IMR-90 (cell line): ENCODE measurements at regions not wholly inside any gene's neighbourhood (a gene's known extent, or its start where the extent isn't known, plus 50 kb on each side); places are given as distances from the start of the nearest gene placed in this dataset.

ENCODE experiments used
- ATAC-seq: fragments of 200-7000 bp; cut with Tn5 transposase; 2 replicates; pipeline ENCODE4 v1.9.1; 2020; ENCODE audit warnings: low read depth, mild to moderate bottlenecking, moderate library complexity
- BruUV-seq: library from RNA; stranded (reverse); fragments of 400-500 nt; replicated peaks from 2 replicates; lab custom pipeline; 2021; lab: Mats Ljungman, UMichigan
- CTCF ChIA-PET: fragments of 300-600 bp; formaldehyde crosslinking; extraction: SDS; loops from one replicate; lab custom pipeline; 2021; ENCODE audit warnings: antibody characterized with exemption; lab: Yijun Ruan, JAX
- POLR2A ChIA-PET: fragments of 300-600 bp; sonication (Branson Sonifier 250); formaldehyde crosslinking; loops from one replicate; lab custom pipeline; 2022; ENCODE audit warnings: antibody characterized with exemption; ENCODE audit not compliant: unreplicated experiment; lab: Charles Lee
- DNase-seq: peaks from one replicate; pipeline ENCODE4 v3.0.0; 2013
- H2AFZ ChIP-seq: replicated peaks from 2 replicates; pipeline ENCODE3; 2013; ENCODE audit warnings: low read length, mild to moderate bottlenecking; ENCODE audit not compliant: poor library complexity
- H2AK5ac ChIP-seq: 2 replicates; pipeline ENCODE4 v1.6.1; 2013; ENCODE audit warnings: low read depth, low read length, inconsistent platforms
- H2AK9ac ChIP-seq: replicated peaks from 2 replicates; pipeline ENCODE3; 2013; ENCODE audit warnings: mild to moderate bottlenecking, low read depth, low read length, moderate library complexity; ENCODE audit not compliant: poor library complexity
- H2BK120ac ChIP-seq: 2 replicates; pipeline ENCODE4 v1.6.1; 2013; ENCODE audit warnings: low read depth, low read length, inconsistent platforms
- H2BK15ac ChIP-seq: 3 replicates; pipeline ENCODE4 v1.6.1; 2013; ENCODE audit warnings: low read depth, low read length, inconsistent platforms
- H2BK20ac ChIP-seq: 2 replicates; pipeline ENCODE4 v1.6.1; 2013; ENCODE audit warnings: low read depth, mild to moderate bottlenecking, inconsistent platforms, low read length, moderate library complexity
- H2BK5ac ChIP-seq: 2 replicates; pipeline ENCODE4 v1.6.1; 2013; ENCODE audit warnings: mild to moderate bottlenecking, low read depth, low read length, inconsistent platforms; ENCODE audit not compliant: poor library complexity, severe bottlenecking
- H3K14ac ChIP-seq: replicated peaks from 2 replicates; pipeline ENCODE4 v1.6.1; 2013; ENCODE audit warnings: low read depth, low read length, inconsistent platforms
- H3K18ac ChIP-seq: 2 replicates; pipeline ENCODE4 v1.6.1; 2013; ENCODE audit warnings: low read depth, low read length, control low read depth
- H3K23ac ChIP-seq: 2 replicates; pipeline ENCODE4 v1.6.1; 2013; ENCODE audit warnings: low read depth, low read length, inconsistent platforms
- H3K27ac ChIP-seq: 2 replicates; pipeline ENCODE4 v1.5.1; 2013; ENCODE audit warnings: mild to moderate bottlenecking, control low read depth, low read length; ENCODE audit not compliant: insufficient read depth
- H3K27me3 ChIP-seq: 2 replicates; pipeline ENCODE4 v1.6.1; 2013; ENCODE audit warnings: low read length; ENCODE audit not compliant: control insufficient read depth, insufficient read depth
- H3K36me3 ChIP-seq: 2 replicates; pipeline ENCODE4 v1.6.1; 2013; ENCODE audit warnings: low read length, mixed read lengths; ENCODE audit not compliant: control insufficient read depth, insufficient read depth
- H3K4ac ChIP-seq: 2 replicates; pipeline ENCODE4 v1.6.1; 2013; ENCODE audit warnings: low read depth, low read length, inconsistent platforms
- H3K4me1 ChIP-seq: 2 replicates; pipeline ENCODE4 v1.6.1; 2013; ENCODE audit warnings: low read length, mixed read lengths; ENCODE audit not compliant: control insufficient read depth, insufficient read depth
- H3K4me2 ChIP-seq: 2 replicates; pipeline ENCODE4 v1.6.1; 2013; ENCODE audit warnings: low read depth, mild to moderate bottlenecking, control low read depth, low read length, moderate library complexity
- H3K4me3 ChIP-seq: 2 replicates; pipeline ENCODE4 v1.5.1; 2013; ENCODE audit warnings: low read depth, mild to moderate bottlenecking, control low read depth, low read length, moderate library complexity; ENCODE audit not compliant: insufficient read depth
- H3K56ac ChIP-seq: 2 replicates; pipeline ENCODE4 v1.6.1; 2013; ENCODE audit warnings: low read length, inconsistent platforms; ENCODE audit not compliant: insufficient read depth; ENCODE audit errors: extremely low read depth
- H3K79me1 ChIP-seq, 2 experiments: 2 replicates each; pipeline ENCODE4 v1.6.1; 2013; ENCODE audit warnings: low read length in 2 of 2, inconsistent platforms in 1 of 2, low read depth in 1 of 2
- H3K9ac ChIP-seq: 2 replicates; pipeline ENCODE4 v1.6.1; 2013; ENCODE audit warnings: low read depth, low read length, control low read depth
- H3K9me1 ChIP-seq: 2 replicates; pipeline ENCODE4 v1.6.1; 2013; ENCODE audit warnings: low read length, inconsistent platforms; ENCODE audit not compliant: insufficient read depth
- H3K9me3 ChIP-seq: 2 replicates; pipeline ENCODE4 v1.6.1; 2013; ENCODE audit warnings: low read length; ENCODE audit not compliant: control insufficient read depth, insufficient read depth
- H4K20me1 ChIP-seq: 2 replicates; pipeline ENCODE4 v1.6.1; 2013; ENCODE audit warnings: low read length, inconsistent platforms; ENCODE audit not compliant: insufficient read depth
- H4K5ac ChIP-seq: 2 replicates; pipeline ENCODE4 v1.6.1; 2013; ENCODE audit warnings: mild to moderate bottlenecking, low read depth, low read length, control low read depth
- H4K8ac ChIP-seq, 2 experiments: 2 replicates each; pipeline ENCODE4 v1.6.1; 2013; ENCODE audit warnings: low read depth in 2 of 2, low read length in 2 of 2, control low read depth in 1 of 2, inconsistent platforms in 1 of 2
- H4K91ac ChIP-seq: 2 replicates; pipeline ENCODE4 v1.6.1; 2013; ENCODE audit warnings: low read depth, low read length, inconsistent platforms; ENCODE audit not compliant: insufficient read depth
- BHLHE40 ChIP-seq: fragments of 150-350 bp; IDR thresholded peaks from 2 replicates; pipeline ENCODE4 v1.6.1; 2016; ENCODE audit warnings: mild to moderate bottlenecking, low read depth, low read length
- FOS ChIP-seq: fragments of 150-350 bp; IDR thresholded peaks from 2 replicates; pipeline ENCODE4 v1.6.1; 2016; ENCODE audit warnings: low read depth, low read length
- MAFK ChIP-seq: IDR thresholded peaks from 2 replicates; pipeline ENCODE4 v1.6.1; 2012; ENCODE audit warnings: low read depth, low read length, improper control_type of control experiment
- MAZ ChIP-seq: IDR thresholded peaks from 2 replicates; pipeline ENCODE4 v1.6.1; 2012; ENCODE audit warnings: low read depth, mild to moderate bottlenecking, low read length, improper control_type of control experiment, moderate library complexity, borderline replicate concordance
- RAD21 ChIP-seq: IDR thresholded peaks from 2 replicates; pipeline ENCODE4 v1.6.1; 2012; ENCODE audit warnings: low read length, improper control_type of control experiment
- RCOR1 ChIP-seq: IDR thresholded peaks from 2 replicates; pipeline ENCODE4 v1.6.1; 2012; ENCODE audit warnings: mild to moderate bottlenecking, low read length, improper control_type of control experiment; ENCODE audit not compliant: insufficient replicate concordance
- SMC3 ChIP-seq: fragments of 150-350 bp; IDR thresholded peaks from 2 replicates; pipeline ENCODE4 v1.6.1; 2016; ENCODE audit warnings: low read depth, mild to moderate bottlenecking, antibody characterized with exemption, low read length, moderate library complexity
- WGBS, 2 experiments: methylation state at CpG; one replicate each; pipeline versions ENCODE4 v1.1.5 to v1.1.7; 2013; ENCODE audit warnings: missing lambda C conversion rate in 2 of 2; ENCODE audit not compliant: insufficient read length in 1 of 2; ENCODE audit errors: extremely low coverage in 2 of 2; 5-methylcytosine and 5-hydroxymethylcytosine counted together
- dilution Hi-C: fragments of 300-500 bp; cut with HindIII; formaldehyde crosslinking; loops from one replicate; pipeline ENCODE4 v1.14.3; 2018; ENCODE audit warnings: low sequenced_read_pairs; ENCODE audit not compliant: unreplicated experiment
- in situ Hi-C: fragments of 300-500 bp; cut with MboI; formaldehyde crosslinking; loops from 3 replicates; pipeline ENCODE4 v1.14.3; 2019; ENCODE audit warnings: low sequenced_read_pairs, inconsistent platforms, mixed read lengths
- intact Hi-C: fragments of 100-400 bp; cut with micrococcal nuclease; formaldehyde crosslinking; loops from 2 replicates; pipeline ENCODE4 v1.10.0; 2022

DNA sequence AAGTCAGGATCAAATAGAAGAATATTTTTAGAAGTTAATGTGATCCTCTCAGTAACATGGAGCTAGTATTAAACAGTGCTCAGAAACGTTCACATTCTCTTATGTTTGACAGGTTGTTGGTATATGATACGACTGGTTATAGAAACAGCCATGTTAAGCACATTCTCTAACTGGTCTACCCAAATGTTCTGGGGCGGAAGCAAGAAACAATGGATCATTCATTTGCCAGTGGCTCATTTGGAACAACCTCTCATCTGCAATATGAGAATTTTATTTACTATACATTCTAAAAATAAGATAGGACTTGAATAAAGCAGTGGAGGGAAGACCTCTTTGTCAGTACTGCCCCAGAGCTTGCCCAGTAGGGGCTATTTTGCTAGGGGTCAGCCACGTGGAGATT, 167.1 kb upstream of the FAM98A start:
- H3K9me1 ChIP-seq, result no peaks in the 10 kb centered on the region
- dilution Hi-C loops, result no loop called here
- H4K20me1 ChIP-seq, result no peaks in the 10 kb centered on the region
- no peak overlapping the region for H2BK120ac ChIP-seq
- no peak overlapping the region for H3K9ac ChIP-seq
- H2BK5ac ChIP-seq, result no peak overlapping the region
- no peak overlapping the region for H3K18ac ChIP-seq
- H3K9me3 ChIP-seq, result no peaks in the 10 kb centered on the region; the same call in 1 of the 2 replicates
- no peaks in the 10 kb centered on the region for H3K36me3 ChIP-seq
- H2AFZ ChIP-seq, result no peak overlapping the region
- no peak overlapping the region for H4K91ac ChIP-seq
- H3K4me1 ChIP-seq, result no peaks in the 10 kb centered on the region
- in situ Hi-C loops, result no loop called here
- no peak overlapping the region for H4K8ac ChIP-seq
- DNase-seq, result no peak
- H2AK9ac ChIP-seq, result no peak overlapping the region
- no peak for TF ChIP-seq MAZ
- TF ChIP-seq MAFK, result no peak
- TF ChIP-seq SMC3, result no peak
- TF ChIP-seq RCOR1, result no peak
- TF ChIP-seq RAD21, result no peak
- no peak for TF ChIP-seq FOS
- no peak for TF ChIP-seq BHLHE40
- H3K4me2 ChIP-seq, result no peak overlapping the region
- H3K79me1 ChIP-seq, result no peaks in the 10 kb centered on the region
- H3K27ac ChIP-seq, result no peak overlapping the region
- no peak overlapping the region for H3K23ac ChIP-seq
- no peak overlapping the region for H4K5ac ChIP-seq
- H2BK20ac ChIP-seq, result no peak overlapping the region
- ATAC-seq, result no peak
- ChIA-PET POLR2A (no interaction called here), CTCF (interaction anchor here (1.2 kb wide), 1 partner anchor 14 kb away, joined by 3 read pairs; no protein-coding TSS in a partner anchor)
- H3K4ac ChIP-seq, result no peak overlapping the region
- H3K14ac ChIP-seq, result no peak overlapping the region
- H2AK5ac ChIP-seq, result no peak overlapping the region
- H3K4me3 ChIP-seq, result no peak overlapping the region
- no TSS peak for BruUV-seq
- H3K27me3 ChIP-seq, result no peaks in the 10 kb centered on the region
- intact Hi-C loops, result no loop called here
- H3K56ac ChIP-seq, result no peak overlapping the region
- WGBS, 2 experiments, result no CpG with 5 or more reads among the region's 4 CpGs
- no peak overlapping the region for H2BK15ac ChIP-seq
